NCI-H2196 (cell line): ENCODE measurements at regions not wholly inside any gene's neighbourhood (a gene's known extent, or its start where the extent isn't known, plus 50 kb on each side); places are given as distances from the start of the nearest gene placed in this dataset.
"Not testable (repeated sequence)": the region's sequence is repeated elsewhere in the genome, so short reads cannot be mapped to it uniquely, and the experiment has no call there.

Experiments
- DNase-seq: peaks from one replicate; lab custom pipeline; 2025; ENCODE audit not compliant: unreplicated experiment; lab: John Stamatoyannopoulos, UW

GRCh38 chr21:35814858-35815619, 245.3 kb downstream of the SETD4 start:
- DNase-seq = peak; percentile 46

GRCh38 chr21:35812679-35813078, 247.6 kb downstream of the SETD4 start:
- no peak for DNase-seq

GRCh38 chr21:35811191-35811806, 249.0 kb downstream of the SETD4 start:
- DNase-seq = no peak

- DNase-seq = no peak
These were observed 249.8 kb downstream of the SETD4 start for GRCh38 chr21:35810431-35810970.

GRCh38 chr21:35801391-35801790, 258.9 kb downstream of the SETD4 start:
- no peak for DNase-seq

GRCh38 chr21:35800796-35801385, 259.4 kb downstream of the SETD4 start:
- DNase-seq = not testable (repeated sequence)

GRCh38 chr21:35796844-35797243, 263.5 kb downstream of the SETD4 start:
- DNase-seq = no peak

- DNase-seq = not testable (repeated sequence)
These were observed 265.8 kb downstream of the SETD4 start for GRCh38 chr21:35794527-35794926.

GRCh38 chr21:35792569-35793305, 267.6 kb downstream of the SETD4 start:
- no peak for DNase-seq

GRCh38 chr21:35791541-35792325, 268.6 kb downstream of the SETD4 start:
- DNase-seq = no peak

GRCh38 chr21:35783721-35784120, 276.6 kb downstream of the SETD4 start:
- DNase-seq = no peak

- no peak for DNase-seq
These were observed 277.7 kb downstream of the SETD4 start for GRCh38 chr21:35782667-35783066.

- no peak for DNase-seq
These were observed 279.3 kb downstream of the SETD4 start for GRCh38 chr21:35780983-35781382.

GRCh38 chr21:35779690-35780570, 280.4 kb downstream of the SETD4 start:
- DNase-seq = no peak

GRCh38 chr21:35779167-35779566, 281.2 kb downstream of the SETD4 start:
- no peak for DNase-seq

GRCh38 chr21:35777081-35777480, 283.2 kb downstream of the SETD4 start:
- DNase-seq = no peak

GRCh38 chr21:35775778-35776544, 284.4 kb downstream of the SETD4 start:
- DNase-seq = no peak

- no peak for DNase-seq
These were observed 290.0 kb downstream of the SETD4 start for GRCh38 chr21:35770101-35770945.
